NCI-H345 (cell line): ENCODE measurements at regions not wholly inside any gene's neighbourhood (a gene's known extent, or its start where the extent isn't known, plus 50 kb on each side); places are given as distances from the start of the nearest gene placed in this dataset.
"Not testable (repeated sequence)": the region's sequence is repeated elsewhere in the genome, so short reads cannot be mapped to it uniquely, and the experiment has no call there.

ENCODE experiments used
- DNase-seq: peaks from one replicate; lab custom pipeline; 2025; lab: John Stamatoyannopoulos, UW

- DNase-seq: no peak
Measured at GRCh38 chr13:52931131-52931530, 82.7 kb upstream of the PCDH8 start.

GRCh38 chr13:52929846-52930245 lies 81.4 kb upstream of the PCDH8 start:
- DNase-seq: no peak

- no peak for DNase-seq
Measured at GRCh38 chr13:52926971-52927370, 78.5 kb upstream of the PCDH8 start.

GRCh38 chr13:52925775-52926285 lies 77.4 kb upstream of the PCDH8 start:
- DNase-seq: no peak

GRCh38 chr13:52925251-52925650 lies 76.8 kb upstream of the PCDH8 start:
- DNase-seq: no peak

GRCh38 chr13:52924289-52925148 lies 76.1 kb upstream of the PCDH8 start:
- DNase-seq: no peak

GRCh38 chr13:52922961-52923360 lies 74.5 kb upstream of the PCDH8 start:
- no peak for DNase-seq

GRCh38 chr13:52921194-52921593 lies 72.8 kb upstream of the PCDH8 start:
- no peak for DNase-seq

GRCh38 chr13:52916486-52916990 lies 68.1 kb upstream of the PCDH8 start:
- DNase-seq: no peak

- DNase-seq: no peak
Measured at GRCh38 chr13:52911340-52911739, 62.9 kb upstream of the PCDH8 start.

- DNase-seq: not testable (repeated sequence)
Measured at GRCh38 chr13:52910318-52910717, 61.9 kb upstream of the PCDH8 start.

GRCh38 chr13:52906122-52906903 lies 57.9 kb upstream of the PCDH8 start:
- no peak for DNase-seq

GRCh38 chr13:52905701-52906100 lies 57.3 kb upstream of the PCDH8 start:
- no peak for DNase-seq

GRCh38 chr13:52903320-52903719 lies 54.9 kb upstream of the PCDH8 start:
- no peak for DNase-seq

- DNase-seq: no peak
Measured at GRCh38 chr13:52899206-52899605, 50.8 kb upstream of the PCDH8 start.
